GM12874 (cell line): ENCODE measurements at regions not wholly inside any gene's neighbourhood (a gene's known extent, or its start where the extent isn't known, plus 50 kb on each side); places are given as distances from the start of the nearest gene placed in this dataset.

Experiments
- TF ChIP-seq, protein P1 (sequence below): IDR thresholded peaks from 2 replicates; pipeline ENCODE4 v1.5.1; 2011; ENCODE audit warnings: low read depth, mild to moderate bottlenecking, control low read depth, low read length, moderate library complexity; ENCODE audit not compliant: insufficient read depth

DNA sequence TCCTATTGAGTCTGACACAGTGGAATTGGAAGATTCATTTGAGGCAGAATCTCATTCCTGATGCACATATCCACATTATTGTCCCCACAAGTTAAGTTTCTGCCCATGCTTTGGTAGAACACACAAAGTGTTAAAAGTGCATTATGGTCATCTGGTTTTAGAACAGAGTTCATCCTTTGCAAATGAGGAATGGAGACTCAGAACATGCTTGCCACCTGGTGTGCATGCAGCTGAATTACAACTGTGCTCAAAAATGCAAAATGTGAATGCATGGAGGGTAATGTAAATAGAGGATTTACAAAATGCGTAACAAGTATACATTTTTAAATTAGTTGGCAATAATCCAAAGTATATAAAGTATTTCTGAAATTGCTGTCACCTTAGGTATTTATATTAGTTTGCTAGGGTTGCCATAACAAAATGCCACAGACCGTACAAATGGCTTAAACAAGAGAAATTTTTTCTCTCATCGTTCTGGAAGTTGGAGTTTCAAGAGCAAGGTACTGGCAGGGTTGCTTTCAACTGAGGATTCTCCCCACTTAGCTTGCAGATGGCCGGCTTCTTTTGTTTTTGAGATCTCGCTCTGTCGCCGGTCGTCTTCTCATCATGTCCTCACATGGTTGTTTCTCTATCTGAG, 671.1 kb downstream of the TAF11L14 start:
- TF ChIP-seq, protein P1, sequence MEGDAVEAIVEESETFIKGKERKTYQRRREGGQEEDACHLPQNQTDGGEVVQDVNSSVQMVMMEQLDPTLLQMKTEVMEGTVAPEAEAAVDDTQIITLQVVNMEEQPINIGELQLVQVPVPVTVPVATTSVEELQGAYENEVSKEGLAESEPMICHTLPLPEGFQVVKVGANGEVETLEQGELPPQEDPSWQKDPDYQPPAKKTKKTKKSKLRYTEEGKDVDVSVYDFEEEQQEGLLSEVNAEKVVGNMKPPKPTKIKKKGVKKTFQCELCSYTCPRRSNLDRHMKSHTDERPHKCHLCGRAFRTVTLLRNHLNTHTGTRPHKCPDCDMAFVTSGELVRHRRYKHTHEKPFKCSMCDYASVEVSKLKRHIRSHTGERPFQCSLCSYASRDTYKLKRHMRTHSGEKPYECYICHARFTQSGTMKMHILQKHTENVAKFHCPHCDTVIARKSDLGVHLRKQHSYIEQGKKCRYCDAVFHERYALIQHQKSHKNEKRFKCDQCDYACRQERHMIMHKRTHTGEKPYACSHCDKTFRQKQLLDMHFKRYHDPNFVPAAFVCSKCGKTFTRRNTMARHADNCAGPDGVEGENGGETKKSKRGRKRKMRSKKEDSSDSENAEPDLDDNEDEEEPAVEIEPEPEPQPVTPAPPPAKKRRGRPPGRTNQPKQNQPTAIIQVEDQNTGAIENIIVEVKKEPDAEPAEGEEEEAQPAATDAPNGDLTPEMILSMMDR = peak; percentile 55

DNA sequence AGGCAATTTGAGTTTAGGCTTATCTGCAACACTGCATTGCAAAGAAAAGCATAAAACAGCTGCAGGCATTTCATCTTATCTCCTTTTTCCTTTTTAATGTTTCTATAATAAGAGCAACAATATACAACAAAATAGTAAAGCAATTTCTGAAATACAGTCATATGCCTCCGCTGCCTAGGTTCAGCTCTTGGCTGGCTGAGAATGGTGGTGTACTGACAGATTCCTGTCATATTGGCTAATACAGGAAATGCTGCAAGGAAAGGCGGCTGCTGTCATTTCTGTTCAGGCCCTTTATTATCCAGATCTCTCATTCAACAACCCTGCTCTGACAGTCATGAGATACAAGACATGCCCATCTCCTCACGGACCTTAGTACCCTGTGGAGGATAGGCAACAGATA, 677.0 kb downstream of the TAF11L14 start:
- TF ChIP-seq, protein P1 = no peak

DNA sequence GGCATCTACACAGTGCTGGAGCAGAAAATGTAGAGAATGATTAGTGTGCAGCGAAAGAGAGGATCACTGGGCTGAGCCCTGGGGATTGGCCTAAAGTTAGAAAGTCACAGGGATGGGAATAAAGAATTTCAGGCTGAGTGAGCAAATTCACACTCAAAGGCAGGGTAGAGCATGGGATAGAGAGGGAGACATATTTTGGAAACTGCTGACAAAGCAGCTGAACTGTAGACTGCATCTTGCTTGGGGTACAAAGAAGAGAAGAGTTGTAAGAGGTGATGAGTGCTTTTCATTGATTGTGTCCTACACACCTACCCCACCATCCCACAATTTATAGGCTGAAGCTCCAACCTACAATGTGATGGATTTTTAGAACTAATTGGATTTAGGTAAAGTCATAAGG, 677.8 kb downstream of the TAF11L14 start:
- TF ChIP-seq, protein P1 = no peak

DNA sequence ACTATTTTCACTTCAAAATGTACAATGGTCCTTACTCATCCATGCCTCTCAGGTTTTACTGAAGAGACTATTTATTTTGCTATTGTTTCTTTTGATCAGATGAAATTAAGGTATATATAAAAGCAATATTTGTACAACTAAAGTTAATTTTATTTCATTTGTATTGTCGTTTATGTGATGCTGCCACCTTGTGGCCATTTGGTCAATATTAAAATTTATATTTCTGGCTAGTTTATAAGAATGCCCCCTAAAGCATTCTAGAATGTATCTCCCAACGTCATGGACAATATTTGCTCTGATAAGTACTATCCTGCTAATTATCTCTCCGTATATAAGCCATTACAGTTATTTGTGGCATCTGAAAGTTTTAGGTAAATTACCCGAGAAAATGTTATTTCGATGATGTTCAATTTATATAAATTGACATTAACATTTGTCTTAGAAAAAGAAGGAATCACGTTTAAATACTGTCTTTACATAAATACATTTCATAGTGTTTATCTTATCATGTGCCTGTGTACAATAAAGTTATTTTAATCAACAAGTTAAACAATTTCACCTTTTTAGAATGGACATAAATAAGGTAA, 680.0 kb downstream of the TAF11L14 start:
- TF ChIP-seq, protein P1 = no peak

DNA sequence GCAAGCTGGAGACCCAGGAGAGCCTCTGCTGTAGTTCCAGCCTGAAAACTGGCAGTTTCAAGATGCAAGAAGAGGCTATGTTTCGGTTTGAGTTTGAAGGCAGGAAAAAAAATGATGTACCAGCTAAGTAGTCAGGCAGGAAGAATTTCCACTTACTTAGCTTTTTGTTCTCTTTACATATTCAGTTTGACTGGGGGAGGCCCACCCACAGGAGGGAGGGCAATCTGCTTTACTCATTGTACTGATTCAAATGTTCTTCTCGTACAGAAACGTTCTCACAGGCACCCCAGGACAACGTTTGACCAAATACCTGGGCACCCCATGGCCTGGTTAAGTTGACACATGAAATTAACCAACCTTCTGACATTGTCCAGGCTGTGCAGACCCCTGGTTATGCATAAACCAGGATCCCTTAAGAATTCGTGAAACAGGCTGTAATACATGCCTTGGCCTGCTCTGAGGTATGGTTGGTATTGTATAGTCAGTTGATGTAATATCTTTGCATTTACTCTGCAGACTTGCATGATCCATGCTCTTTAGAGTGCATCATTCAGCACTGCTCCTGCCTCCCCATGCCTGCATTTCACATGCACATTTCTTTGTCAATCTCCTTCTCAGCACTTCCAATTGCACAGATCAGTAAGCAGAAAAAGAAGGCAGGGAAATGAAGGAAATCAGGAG, 687.1 kb downstream of the TAF11L14 start:
- TF ChIP-seq, protein P1 = no peak

DNA sequence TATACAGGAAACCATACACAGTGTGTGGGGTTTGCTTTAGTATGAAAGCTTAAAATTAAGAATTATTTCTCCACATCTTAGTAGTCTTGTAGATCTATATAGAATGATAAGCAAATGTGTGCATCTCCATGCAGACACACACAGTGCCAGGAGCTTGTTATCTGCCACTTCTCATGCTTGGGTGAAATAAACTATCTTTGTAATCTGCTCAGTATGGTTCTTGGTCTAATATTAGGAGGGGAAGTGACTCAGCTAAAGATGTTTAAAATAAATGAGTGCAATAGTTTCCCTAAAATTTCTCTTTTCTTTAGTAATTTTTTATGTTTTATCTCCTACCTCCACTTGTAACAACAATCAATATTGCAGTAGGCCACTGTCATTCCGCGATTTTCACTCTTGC, 689.6 kb downstream of the TAF11L14 start:
- TF ChIP-seq, protein P1 = no peak

DNA sequence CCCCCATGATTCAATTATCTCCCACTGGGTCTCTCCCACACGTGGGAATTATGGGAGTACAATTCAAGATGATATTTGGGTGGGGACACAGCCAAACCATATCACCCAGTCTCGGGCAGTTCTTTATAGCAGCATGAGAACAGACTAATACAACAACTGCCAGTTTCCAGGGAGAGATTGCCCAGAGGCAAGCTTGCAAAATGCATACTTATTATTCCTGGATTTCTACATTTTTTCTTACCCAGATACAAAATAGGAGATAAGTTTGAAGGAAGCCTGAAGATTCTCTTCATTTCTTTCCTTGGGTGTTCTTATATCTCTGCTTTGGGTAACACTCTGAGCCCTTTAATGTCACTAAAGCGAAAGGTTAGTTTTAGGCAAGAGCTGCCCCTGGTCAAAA, 691.2 kb downstream of the TAF11L14 start:
- TF ChIP-seq, protein P1 = no peak
